ENCODE measurements at regions not wholly inside any gene's neighbourhood (a gene's known extent, or its start where the extent isn't known, plus 50 kb on each side); places are given as distances from the start of the nearest gene placed in this dataset.

DNA sequence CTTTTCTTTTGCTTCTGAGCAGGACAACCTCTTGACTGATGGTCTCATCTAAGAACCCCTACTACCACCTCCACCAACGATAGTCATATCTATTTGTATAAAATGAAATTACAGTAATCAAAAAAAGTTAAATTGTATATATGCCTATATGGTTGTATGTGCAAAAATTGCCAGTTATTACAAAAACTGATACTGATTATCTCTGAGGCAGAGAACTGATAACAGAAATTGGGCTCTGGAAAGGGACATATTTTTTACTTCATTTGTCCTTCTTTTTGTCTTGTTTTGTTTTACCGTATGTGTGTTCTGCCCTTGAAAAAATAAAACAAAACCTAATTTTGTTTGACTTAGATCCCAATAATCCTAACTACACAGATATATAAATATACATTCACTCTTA, 574.4 kb upstream of the NOX3 start:
- no peak overlapping the region for H3K27ac ChIP-seq (replicated peaks)
- TF ChIP-seq, protein P1, sequence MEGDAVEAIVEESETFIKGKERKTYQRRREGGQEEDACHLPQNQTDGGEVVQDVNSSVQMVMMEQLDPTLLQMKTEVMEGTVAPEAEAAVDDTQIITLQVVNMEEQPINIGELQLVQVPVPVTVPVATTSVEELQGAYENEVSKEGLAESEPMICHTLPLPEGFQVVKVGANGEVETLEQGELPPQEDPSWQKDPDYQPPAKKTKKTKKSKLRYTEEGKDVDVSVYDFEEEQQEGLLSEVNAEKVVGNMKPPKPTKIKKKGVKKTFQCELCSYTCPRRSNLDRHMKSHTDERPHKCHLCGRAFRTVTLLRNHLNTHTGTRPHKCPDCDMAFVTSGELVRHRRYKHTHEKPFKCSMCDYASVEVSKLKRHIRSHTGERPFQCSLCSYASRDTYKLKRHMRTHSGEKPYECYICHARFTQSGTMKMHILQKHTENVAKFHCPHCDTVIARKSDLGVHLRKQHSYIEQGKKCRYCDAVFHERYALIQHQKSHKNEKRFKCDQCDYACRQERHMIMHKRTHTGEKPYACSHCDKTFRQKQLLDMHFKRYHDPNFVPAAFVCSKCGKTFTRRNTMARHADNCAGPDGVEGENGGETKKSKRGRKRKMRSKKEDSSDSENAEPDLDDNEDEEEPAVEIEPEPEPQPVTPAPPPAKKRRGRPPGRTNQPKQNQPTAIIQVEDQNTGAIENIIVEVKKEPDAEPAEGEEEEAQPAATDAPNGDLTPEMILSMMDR (IDR thresholded peaks at IDR 0.05; ENCODE audit: insufficient read depth, low read length) = no peak
- TF ChIP-seq, protein P2, sequence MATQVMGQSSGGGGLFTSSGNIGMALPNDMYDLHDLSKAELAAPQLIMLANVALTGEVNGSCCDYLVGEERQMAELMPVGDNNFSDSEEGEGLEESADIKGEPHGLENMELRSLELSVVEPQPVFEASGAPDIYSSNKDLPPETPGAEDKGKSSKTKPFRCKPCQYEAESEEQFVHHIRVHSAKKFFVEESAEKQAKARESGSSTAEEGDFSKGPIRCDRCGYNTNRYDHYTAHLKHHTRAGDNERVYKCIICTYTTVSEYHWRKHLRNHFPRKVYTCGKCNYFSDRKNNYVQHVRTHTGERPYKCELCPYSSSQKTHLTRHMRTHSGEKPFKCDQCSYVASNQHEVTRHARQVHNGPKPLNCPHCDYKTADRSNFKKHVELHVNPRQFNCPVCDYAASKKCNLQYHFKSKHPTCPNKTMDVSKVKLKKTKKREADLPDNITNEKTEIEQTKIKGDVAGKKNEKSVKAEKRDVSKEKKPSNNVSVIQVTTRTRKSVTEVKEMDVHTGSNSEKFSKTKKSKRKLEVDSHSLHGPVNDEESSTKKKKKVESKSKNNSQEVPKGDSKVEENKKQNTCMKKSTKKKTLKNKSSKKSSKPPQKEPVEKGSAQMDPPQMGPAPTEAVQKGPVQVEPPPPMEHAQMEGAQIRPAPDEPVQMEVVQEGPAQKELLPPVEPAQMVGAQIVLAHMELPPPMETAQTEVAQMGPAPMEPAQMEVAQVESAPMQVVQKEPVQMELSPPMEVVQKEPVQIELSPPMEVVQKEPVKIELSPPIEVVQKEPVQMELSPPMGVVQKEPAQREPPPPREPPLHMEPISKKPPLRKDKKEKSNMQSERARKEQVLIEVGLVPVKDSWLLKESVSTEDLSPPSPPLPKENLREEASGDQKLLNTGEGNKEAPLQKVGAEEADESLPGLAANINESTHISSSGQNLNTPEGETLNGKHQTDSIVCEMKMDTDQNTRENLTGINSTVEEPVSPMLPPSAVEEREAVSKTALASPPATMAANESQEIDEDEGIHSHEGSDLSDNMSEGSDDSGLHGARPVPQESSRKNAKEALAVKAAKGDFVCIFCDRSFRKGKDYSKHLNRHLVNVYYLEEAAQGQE (IDR thresholded peaks at IDR 0.05; ENCODE audit: insufficient replicate concordance, low read depth) = no peak
- TF ChIP-seq SPI1 (IDR thresholded peaks at IDR 0.05; ENCODE audit: borderline replicate concordance, low read depth) (no peak), GABPA (IDR thresholded peaks at IDR 0.05; ENCODE audit: low read depth) (no peak), POLR2AphosphoS5 (IDR thresholded peaks at IDR 0.05; ENCODE audit: low read depth) (no peak)

GRCh38 chr6:156029286-156029985, 573.8 kb upstream of the NOX3 start:
- Histone ChIP-seq H3K27ac (replicated peaks) (no peak overlapping the region), H3K27me3 (ENCODE audit: insufficient read depth, poor library complexity, severe bottlenecking) (no peaks in the 10 kb centered on the region), H3K4me3 (replicated peaks; ENCODE audit: insufficient read depth, low read length) (no peak overlapping the region)
- TF ChIP-seq POLR2AphosphoS5 (IDR thresholded peaks at IDR 0.05; ENCODE audit: low read depth) = no peak
- TF ChIP-seq, protein P1 (IDR thresholded peaks at IDR 0.05; ENCODE audit: insufficient read depth, low read length) = no peak
- no peak for TF ChIP-seq GABPA (IDR thresholded peaks at IDR 0.05; ENCODE audit: low read depth)
- no peak for TF ChIP-seq SPI1 (IDR thresholded peaks at IDR 0.05; ENCODE audit: borderline replicate concordance, low read depth)
- TF ChIP-seq, protein P2 (IDR thresholded peaks at IDR 0.05; ENCODE audit: insufficient replicate concordance, low read depth) = no peak
- DNase-seq (ENCODE audit: low read depth in 1 of 2, low spot score in 1 of 2) = no peak

More for the DNA sequence above, 574.4 kb upstream of the NOX3 start:
- Histone ChIP-seq H3K27me3 (ENCODE audit: insufficient read depth, poor library complexity, severe bottlenecking) (no peaks in the 10 kb centered on the region), H3K4me3 (replicated peaks; ENCODE audit: insufficient read depth, low read length) (no peak overlapping the region)
- no peak for DNase-seq (ENCODE audit: low read depth in 1 of 2, low spot score in 1 of 2)

DNA sequence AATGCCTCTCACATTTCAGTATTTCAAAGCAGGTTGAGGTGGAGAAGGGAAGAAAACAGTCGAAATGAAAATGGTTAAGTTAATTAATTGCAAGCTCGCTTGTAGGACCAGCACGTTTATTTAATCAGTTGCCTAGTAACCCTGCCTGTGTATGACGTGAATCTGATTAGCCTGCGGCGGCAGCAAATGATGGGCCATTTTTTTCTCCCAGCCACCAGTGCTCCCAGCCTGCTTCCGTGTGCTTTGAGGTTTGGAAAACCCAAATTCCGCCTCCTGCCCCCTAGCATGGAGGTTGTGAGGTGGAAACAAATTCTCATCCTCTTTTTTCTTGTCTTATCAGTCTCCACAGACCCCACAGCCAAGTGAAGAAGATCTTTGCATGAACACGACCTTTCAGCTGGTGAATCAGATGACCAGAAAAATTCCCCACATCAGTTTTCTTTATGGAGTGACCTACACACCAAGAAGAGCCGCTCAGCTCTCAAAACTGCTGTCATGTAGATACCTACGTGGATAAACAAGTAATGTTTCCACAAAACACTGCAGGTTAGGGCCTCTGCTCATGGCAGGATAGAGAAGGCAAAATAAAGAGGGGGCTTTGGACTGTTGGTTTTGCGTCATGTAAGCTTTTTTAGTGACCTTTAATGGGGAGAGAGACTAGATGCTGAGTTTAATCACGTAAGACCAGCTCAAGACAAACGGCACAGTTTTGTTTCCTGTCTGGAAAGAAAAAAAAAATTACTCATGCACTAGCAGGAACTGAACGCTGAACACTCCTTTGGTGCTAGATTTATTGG, 572.9 kb upstream of the NOX3 start:
- Histone ChIP-seq H3K27ac (replicated peaks) (no peak overlapping the region), H3K27me3 (ENCODE audit: insufficient read depth, poor library complexity, severe bottlenecking) (no peaks in the 10 kb centered on the region)

More for the DNA sequence above, 572.9 kb upstream of the NOX3 start:
- DNase-seq (ENCODE audit: low read depth in 1 of 2, low spot score in 1 of 2) = no peak
- TF ChIP-seq, protein P2 (IDR thresholded peaks at IDR 0.05; ENCODE audit: insufficient replicate concordance, low read depth) = no peak
- TF ChIP-seq, protein P1 (IDR thresholded peaks at IDR 0.05; ENCODE audit: insufficient read depth, low read length) = no peak
- TF ChIP-seq GABPA (IDR thresholded peaks at IDR 0.05; ENCODE audit: low read depth) = no peak
- no peak for TF ChIP-seq SPI1 (IDR thresholded peaks at IDR 0.05; ENCODE audit: borderline replicate concordance, low read depth)
- TF ChIP-seq POLR2AphosphoS5 (IDR thresholded peaks at IDR 0.05; ENCODE audit: low read depth) = no peak
- no peak overlapping the region for H3K4me3 ChIP-seq (replicated peaks; ENCODE audit: insufficient read depth, low read length)
